ENCODE measurements at regions not wholly inside any gene's neighbourhood (a gene's known extent, or its start where the extent isn't known, plus 50 kb on each side); places are given as distances from the start of the nearest gene placed in this dataset.

DNA sequence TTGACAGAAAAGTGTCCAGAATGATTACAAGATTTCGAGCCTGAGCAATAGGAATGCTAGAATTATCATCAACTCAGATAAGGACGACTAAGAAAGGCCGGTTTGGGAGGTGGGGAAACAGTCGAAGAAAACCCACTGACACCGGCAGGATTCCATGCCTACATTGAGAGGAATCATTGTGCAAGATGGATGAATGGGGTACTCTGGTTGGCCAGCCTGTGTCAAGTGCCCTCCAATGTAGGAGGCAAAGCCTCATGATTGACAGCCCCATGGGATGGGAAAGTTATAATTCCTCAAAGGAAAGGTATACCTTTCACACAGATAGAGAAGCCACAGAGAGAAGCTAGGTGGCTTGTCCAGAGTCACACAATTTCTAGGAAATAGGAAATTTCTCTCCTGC, 153.5 kb upstream of the CTTNBP2NL start:
- no peak overlapping the region for H3K9ac ChIP-seq (ENCODE audit: low read length)

DNA sequence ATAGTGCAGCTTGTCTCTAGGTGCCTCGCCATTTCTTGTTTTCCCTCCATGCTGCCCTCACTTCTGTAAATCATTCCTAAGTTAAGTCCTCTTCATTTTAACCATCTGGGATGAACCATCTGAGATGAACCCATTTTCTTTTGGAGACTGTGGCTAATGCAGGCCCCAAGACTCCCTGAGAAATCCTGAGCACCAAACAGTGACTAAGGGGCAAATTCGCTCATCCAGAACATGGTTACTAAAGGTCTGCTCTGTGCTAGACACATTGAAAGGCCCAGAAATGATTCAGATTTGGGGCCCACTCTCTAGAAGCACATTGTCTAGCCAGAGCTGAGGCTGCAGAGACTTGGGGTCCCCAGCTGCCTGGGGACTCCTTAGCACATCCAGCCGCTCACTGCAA, 151.9 kb upstream of the CTTNBP2NL start:
- Histone ChIP-seq H3K4me3 (ENCODE audit: low read length) (no peak overlapping the region), H3K27ac (ENCODE audit: low read length) (no peak overlapping the region), H3K36me3 (ENCODE audit: insufficient read depth, low read length) (no peaks in the 10 kb centered on the region), H2AFZ (ENCODE audit: low read depth, low read length) (no peak overlapping the region), H3F3A (ENCODE audit: insufficient read depth, low read length, poor library complexity, severe bottlenecking) (no peaks in the 10 kb centered on the region), H3K9me2 (ENCODE audit: insufficient read depth, low read length) (no peaks in the 10 kb centered on the region), H3K9me3 (ENCODE audit: low read length) (no peaks in the 10 kb centered on the region), H4K20me1 (ENCODE audit: insufficient read depth) (no peaks in the 10 kb centered on the region), H3K79me2 (replicated peaks; ENCODE audit: insufficient read depth, low read length) (no peaks in the 10 kb centered on the region), H3K9ac (ENCODE audit: low read length) (no peak overlapping the region), H3K4me2 (ENCODE audit: low read length) (no peak overlapping the region), H3K27me3 (ENCODE audit: insufficient read depth, low read depth, low read length) (no peaks in the 10 kb centered on the region)
- no peak for TF ChIP-seq MXI1 (conservative IDR thresholded peaks at IDR 0.05; ENCODE audit: poor library complexity, severe bottlenecking)
- TF ChIP-seq TAF1 (IDR thresholded peaks at IDR 0.05; ENCODE audit: low read depth): no peak
- no peak for TF ChIP-seq RAD21 (conservative IDR thresholded peaks at IDR 0.05)
- TF ChIP-seq EP300 (conservative IDR thresholded peaks at IDR 0.05; ENCODE audit: poor library complexity, severe bottlenecking): no peak
- no peak for TF ChIP-seq SMC3 (conservative IDR thresholded peaks at IDR 0.05; ENCODE audit: poor library complexity)

More for the DNA sequence above, 153.5 kb upstream of the CTTNBP2NL start:
- no peak for TF ChIP-seq POLR2AphosphoS5 (IDR thresholded peaks at IDR 0.05)
- TF ChIP-seq, protein P1, sequence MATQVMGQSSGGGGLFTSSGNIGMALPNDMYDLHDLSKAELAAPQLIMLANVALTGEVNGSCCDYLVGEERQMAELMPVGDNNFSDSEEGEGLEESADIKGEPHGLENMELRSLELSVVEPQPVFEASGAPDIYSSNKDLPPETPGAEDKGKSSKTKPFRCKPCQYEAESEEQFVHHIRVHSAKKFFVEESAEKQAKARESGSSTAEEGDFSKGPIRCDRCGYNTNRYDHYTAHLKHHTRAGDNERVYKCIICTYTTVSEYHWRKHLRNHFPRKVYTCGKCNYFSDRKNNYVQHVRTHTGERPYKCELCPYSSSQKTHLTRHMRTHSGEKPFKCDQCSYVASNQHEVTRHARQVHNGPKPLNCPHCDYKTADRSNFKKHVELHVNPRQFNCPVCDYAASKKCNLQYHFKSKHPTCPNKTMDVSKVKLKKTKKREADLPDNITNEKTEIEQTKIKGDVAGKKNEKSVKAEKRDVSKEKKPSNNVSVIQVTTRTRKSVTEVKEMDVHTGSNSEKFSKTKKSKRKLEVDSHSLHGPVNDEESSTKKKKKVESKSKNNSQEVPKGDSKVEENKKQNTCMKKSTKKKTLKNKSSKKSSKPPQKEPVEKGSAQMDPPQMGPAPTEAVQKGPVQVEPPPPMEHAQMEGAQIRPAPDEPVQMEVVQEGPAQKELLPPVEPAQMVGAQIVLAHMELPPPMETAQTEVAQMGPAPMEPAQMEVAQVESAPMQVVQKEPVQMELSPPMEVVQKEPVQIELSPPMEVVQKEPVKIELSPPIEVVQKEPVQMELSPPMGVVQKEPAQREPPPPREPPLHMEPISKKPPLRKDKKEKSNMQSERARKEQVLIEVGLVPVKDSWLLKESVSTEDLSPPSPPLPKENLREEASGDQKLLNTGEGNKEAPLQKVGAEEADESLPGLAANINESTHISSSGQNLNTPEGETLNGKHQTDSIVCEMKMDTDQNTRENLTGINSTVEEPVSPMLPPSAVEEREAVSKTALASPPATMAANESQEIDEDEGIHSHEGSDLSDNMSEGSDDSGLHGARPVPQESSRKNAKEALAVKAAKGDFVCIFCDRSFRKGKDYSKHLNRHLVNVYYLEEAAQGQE (IDR thresholded peaks at IDR 0.05; ENCODE audit: borderline replicate concordance): no peak
- TF ChIP-seq TAF1 (IDR thresholded peaks at IDR 0.05; ENCODE audit: low read depth): no peak
- no peak for TF ChIP-seq EZH2 (IDR thresholded peaks at IDR 0.05; ENCODE audit: borderline replicate concordance, insufficient read depth, low read length, poor library complexity, severe bottlenecking)
- TF ChIP-seq SMC3 (conservative IDR thresholded peaks at IDR 0.05; ENCODE audit: poor library complexity): no peak
- no peak for TF ChIP-seq RAD21 (conservative IDR thresholded peaks at IDR 0.05)
- TF ChIP-seq MXI1 (conservative IDR thresholded peaks at IDR 0.05; ENCODE audit: poor library complexity, severe bottlenecking): no peak
- TF ChIP-seq, protein P2, sequence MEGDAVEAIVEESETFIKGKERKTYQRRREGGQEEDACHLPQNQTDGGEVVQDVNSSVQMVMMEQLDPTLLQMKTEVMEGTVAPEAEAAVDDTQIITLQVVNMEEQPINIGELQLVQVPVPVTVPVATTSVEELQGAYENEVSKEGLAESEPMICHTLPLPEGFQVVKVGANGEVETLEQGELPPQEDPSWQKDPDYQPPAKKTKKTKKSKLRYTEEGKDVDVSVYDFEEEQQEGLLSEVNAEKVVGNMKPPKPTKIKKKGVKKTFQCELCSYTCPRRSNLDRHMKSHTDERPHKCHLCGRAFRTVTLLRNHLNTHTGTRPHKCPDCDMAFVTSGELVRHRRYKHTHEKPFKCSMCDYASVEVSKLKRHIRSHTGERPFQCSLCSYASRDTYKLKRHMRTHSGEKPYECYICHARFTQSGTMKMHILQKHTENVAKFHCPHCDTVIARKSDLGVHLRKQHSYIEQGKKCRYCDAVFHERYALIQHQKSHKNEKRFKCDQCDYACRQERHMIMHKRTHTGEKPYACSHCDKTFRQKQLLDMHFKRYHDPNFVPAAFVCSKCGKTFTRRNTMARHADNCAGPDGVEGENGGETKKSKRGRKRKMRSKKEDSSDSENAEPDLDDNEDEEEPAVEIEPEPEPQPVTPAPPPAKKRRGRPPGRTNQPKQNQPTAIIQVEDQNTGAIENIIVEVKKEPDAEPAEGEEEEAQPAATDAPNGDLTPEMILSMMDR (IDR thresholded peaks at IDR 0.05; ENCODE audit: poor library complexity, severe bottlenecking): no peak
- no peak for TF ChIP-seq EP300 (conservative IDR thresholded peaks at IDR 0.05; ENCODE audit: poor library complexity, severe bottlenecking)
- Histone ChIP-seq H2AFZ (ENCODE audit: low read depth, low read length) (no peak overlapping the region), H3K9me2 (ENCODE audit: insufficient read depth, low read length) (no peaks in the 10 kb centered on the region), H3K9me3 (ENCODE audit: low read length) (no peaks in the 10 kb centered on the region), H3K4me3 (ENCODE audit: low read length) (no peak overlapping the region), H3K79me2 (replicated peaks; ENCODE audit: insufficient read depth, low read length) (no peaks in the 10 kb centered on the region), H3K27me3 (ENCODE audit: insufficient read depth, low read depth, low read length) (no peaks in the 10 kb centered on the region), H3K4me2 (ENCODE audit: low read length) (no peak overlapping the region), H4K20me1 (ENCODE audit: insufficient read depth) (no peaks in the 10 kb centered on the region), H3K36me3 (ENCODE audit: insufficient read depth, low read length) (no peaks in the 10 kb centered on the region), H3F3A (ENCODE audit: insufficient read depth, low read length, poor library complexity, severe bottlenecking) (no peaks in the 10 kb centered on the region), H3K27ac (ENCODE audit: low read length) (no peak overlapping the region)
